ENCODE measurements at regions not wholly inside any gene's neighbourhood (a gene's known extent, or its start where the extent isn't known, plus 50 kb on each side); places are given as distances from the start of the nearest gene placed in this dataset.

DNA sequence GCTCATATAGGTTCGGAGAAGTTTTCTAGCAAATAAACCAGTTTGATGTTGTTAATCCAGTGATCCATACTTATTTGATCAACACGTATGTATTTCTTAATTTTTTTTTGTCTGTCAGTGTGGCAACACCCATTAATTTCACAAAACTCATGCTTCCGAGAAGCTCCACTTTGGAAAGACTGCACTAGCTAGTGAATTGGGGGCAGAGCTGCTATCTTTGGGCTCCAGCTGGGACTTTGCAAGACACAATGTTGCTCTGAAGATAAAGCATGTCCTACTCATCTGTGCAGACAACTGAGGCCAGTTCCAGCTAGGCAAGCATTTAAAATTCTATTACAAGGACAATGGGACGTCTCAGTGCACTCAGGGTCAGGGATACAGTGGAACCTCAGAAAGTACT, 298.4 kb downstream of the NUAK1 start:
- no peak for DNase-seq (ENCODE audit: low read depth)
- H3K4me3 ChIP-seq (ENCODE audit: low read length): no peak overlapping the region
- TF ChIP-seq, protein P1, sequence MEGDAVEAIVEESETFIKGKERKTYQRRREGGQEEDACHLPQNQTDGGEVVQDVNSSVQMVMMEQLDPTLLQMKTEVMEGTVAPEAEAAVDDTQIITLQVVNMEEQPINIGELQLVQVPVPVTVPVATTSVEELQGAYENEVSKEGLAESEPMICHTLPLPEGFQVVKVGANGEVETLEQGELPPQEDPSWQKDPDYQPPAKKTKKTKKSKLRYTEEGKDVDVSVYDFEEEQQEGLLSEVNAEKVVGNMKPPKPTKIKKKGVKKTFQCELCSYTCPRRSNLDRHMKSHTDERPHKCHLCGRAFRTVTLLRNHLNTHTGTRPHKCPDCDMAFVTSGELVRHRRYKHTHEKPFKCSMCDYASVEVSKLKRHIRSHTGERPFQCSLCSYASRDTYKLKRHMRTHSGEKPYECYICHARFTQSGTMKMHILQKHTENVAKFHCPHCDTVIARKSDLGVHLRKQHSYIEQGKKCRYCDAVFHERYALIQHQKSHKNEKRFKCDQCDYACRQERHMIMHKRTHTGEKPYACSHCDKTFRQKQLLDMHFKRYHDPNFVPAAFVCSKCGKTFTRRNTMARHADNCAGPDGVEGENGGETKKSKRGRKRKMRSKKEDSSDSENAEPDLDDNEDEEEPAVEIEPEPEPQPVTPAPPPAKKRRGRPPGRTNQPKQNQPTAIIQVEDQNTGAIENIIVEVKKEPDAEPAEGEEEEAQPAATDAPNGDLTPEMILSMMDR (conservative IDR thresholded peaks at IDR 0.05; ENCODE audit: low read length): no peak

DNA sequence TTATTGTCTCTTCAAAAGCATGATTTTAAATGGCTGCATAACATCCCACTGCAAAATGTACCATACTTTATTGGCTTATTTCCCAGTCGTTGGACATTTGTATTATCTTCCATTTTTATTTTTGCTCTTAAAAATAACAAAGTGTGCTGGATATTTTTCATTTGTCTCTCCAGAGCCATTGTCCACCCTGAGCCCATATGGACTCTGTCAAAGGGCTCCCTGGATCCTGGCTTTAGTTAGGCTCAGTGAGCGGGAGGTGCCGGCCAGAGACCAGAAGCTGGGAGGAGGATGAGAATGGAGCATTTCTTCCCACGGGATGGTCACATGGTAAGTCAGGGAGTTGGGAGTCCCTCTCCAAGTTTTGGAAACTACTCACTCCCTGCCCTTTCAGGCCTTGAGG, 296.9 kb downstream of the NUAK1 start:
- DNase-seq (ENCODE audit: low read depth): no peak
- no peak overlapping the region for H3K4me3 ChIP-seq (ENCODE audit: low read length)
- TF ChIP-seq, protein P1 (conservative IDR thresholded peaks at IDR 0.05; ENCODE audit: low read length): no peak

DNA sequence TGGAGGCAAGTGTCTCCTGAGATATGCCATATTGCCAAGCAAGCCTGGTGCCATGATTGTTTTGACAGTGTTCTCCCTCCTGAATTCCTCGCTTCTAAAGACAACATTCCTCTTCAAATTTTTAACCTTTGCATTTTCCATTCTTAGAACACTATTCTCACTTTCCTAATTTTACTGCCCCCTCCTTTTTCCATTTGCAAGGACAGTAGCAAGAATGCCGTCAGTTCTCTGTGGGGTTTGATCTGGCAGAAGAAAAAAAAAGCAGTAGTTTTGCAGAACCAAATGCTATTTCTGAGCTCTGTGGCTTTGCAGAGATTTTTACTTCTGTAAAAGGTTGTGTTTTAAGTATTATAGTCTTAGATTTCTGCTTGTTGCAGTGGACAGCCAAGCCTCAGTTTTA, 295.2 kb downstream of the NUAK1 start:
- TF ChIP-seq, protein P1 (conservative IDR thresholded peaks at IDR 0.05; ENCODE audit: low read length): no peak
- DNase-seq (ENCODE audit: low read depth): no peak
- H3K4me3 ChIP-seq (ENCODE audit: low read length): no peak overlapping the region

DNA sequence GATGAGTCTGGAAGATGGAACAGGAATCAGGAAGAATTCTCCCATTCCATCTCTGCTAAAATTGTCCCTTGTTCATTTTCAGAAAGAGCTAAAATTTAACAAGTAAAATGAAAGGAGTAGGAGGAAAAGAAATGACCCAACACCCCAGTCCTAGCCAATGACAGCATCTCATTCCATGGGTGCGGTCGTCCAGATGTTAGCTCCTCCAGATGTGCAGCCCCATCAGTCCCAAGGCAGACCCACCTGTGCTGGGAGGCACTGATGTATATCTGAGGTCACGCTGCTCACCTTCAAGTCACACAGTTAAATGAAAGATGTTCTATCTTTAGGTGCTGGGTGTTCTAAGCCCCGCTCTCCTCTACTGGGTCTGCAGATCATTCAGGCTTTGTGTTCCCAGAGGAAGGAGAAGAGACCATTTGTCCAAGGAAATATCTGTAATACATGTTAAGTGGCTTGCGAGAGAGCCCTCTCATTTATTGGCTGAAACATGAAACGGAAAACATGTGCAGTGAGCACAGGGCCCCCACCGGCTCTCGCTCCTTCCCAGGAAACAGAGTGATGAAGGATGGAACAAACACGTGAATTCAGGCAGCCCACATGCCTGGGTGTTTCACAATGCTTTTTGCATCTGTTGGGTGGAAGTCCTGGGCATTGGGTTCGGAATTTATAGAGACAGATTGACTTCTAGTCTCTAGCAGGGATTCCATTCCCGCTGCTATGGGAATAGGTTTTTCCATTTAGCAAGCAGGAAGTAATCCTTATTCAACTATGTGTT, 294.6 kb downstream of the NUAK1 start:
- TF ChIP-seq, protein P1 (conservative IDR thresholded peaks at IDR 0.05; ENCODE audit: low read length): no peak
- no peak overlapping the region for H3K4me3 ChIP-seq (ENCODE audit: low read length)
- peak; percentile 89 for DNase-seq (ENCODE audit: low read depth)

DNA sequence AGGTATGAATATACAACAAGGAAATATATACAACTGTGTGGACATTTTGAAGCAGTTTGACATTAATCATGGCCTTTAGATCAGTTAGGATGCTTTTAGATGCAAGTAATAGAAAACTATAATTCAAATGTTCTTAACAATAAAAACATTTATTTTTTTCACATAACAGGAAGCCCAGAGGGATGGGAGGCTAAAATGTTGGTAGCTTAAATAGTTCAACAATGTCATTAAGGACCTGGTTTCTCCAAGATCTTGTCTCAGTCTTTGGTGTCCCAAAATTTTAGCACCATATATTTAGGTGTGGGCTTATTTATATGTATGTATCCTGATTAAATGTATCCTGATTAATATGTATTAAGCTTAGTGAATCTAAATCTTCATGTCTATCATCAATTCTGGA, 292.4 kb downstream of the NUAK1 start:
- no peak for DNase-seq (ENCODE audit: low read depth)
- TF ChIP-seq, protein P1 (conservative IDR thresholded peaks at IDR 0.05; ENCODE audit: low read length): no peak
- H3K4me3 ChIP-seq (ENCODE audit: low read length): no peak overlapping the region

DNA sequence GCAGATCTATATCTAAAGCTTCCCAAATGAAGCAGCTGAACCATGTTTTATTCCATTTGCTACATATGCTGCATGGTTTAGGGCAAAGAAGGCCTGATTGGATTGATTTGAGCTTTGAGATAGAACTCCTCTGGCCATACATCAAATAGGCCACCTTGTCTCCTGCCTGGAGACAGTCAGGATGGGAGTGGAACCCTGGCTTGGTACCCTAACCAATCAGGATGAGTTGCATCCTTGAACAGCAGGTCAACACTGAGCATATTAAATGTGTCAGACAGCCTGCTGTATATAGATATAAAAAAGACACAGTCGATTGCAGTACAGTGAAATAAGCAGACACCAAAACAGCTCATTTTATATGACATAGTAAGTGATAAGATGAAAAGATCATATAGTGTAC, 291.7 kb downstream of the NUAK1 start:
- no peak for DNase-seq (ENCODE audit: low read depth)
- TF ChIP-seq, protein P1 (conservative IDR thresholded peaks at IDR 0.05; ENCODE audit: low read length): no peak
- H3K4me3 ChIP-seq (ENCODE audit: low read length): no peak overlapping the region

DNA sequence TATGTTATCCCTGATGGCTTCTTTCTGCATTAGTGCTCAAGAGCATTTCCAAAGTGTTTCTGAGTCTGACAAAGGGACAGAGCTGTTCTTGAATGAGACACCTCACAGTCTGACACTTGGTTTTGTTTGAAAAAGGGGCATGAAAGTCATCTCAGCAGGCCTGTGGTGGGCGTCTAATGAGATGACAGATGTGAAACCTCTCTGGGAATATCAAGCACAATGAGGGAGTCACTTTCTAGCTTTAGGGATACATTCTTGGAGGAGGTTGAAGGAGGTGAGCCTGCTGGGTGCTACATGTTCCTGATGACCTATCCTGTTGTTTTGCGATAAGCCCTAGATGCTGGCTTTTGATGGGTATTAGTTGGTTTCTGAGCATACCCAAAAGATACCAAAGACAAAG, 290.5 kb downstream of the NUAK1 start:
- no peak for DNase-seq (ENCODE audit: low read depth)
- TF ChIP-seq, protein P1 (conservative IDR thresholded peaks at IDR 0.05; ENCODE audit: low read length): no peak
- H3K4me3 ChIP-seq (ENCODE audit: low read length): no peak overlapping the region

Measured in AG10803 (cell line).